T-cell (primary cell): ENCODE measurements at regions not wholly inside any gene's neighbourhood (a gene's known extent, or its start where the extent isn't known, plus 50 kb on each side); places are given as distances from the start of the nearest gene placed in this dataset.

Experiments
- ATAC-seq, 4 experiments: fragments of 200-7000 bp in 3 of 4; fragments of 150-1000 bp in 1 of 4; cut with Tn5 transposase; replicated peaks in 1 of 4; 1 replicate in 3 of 4; 2 replicates in 1 of 4; pipeline ENCODE4 v1.10.0; 2021; ENCODE audit warnings: moderate library complexity in 3 of 4, mild to moderate bottlenecking in 2 of 4, moderate number of reproducible peaks in 1 of 4
- CTCF ChIA-PET, 2 donors: fragments of 300-600 bp; sonication (Branson Sonifier 250); formaldehyde crosslinking; loops; one replicate each; lab custom pipeline; 2022; ENCODE audit warnings: antibody characterized with exemption in 2 of 2; lab: Charles Lee
- POLR2A ChIA-PET, 2 donors: fragments of 300-600 bp; sonication (Branson Sonifier 250); formaldehyde crosslinking; loops; one replicate each; lab custom pipeline; 2022; ENCODE audit warnings: antibody characterized with exemption in 2 of 2; lab: Charles Lee
- DNase-seq, 35 experiments: peaks; one replicate each; pipeline versions ENCODE4 v3.0.0 to v3.0.0-alpha.2; 2013 to 2023
- H3K27ac ChIP-seq: one replicate; pipeline ENCODE4 v1.5.1; 2013; ENCODE audit warnings: low read length
- H3K27me3 ChIP-seq, 2 experiments: replicated peaks in 1 of 2; 1 replicate in 1 of 2; 2 replicates in 1 of 2; pipeline versions ENCODE4 v1.6.1 to v1.7.0; 2013; ENCODE audit warnings: low read length in 1 of 2, mixed read lengths in 1 of 2; ENCODE audit not compliant: control insufficient read depth in 2 of 2, insufficient read depth in 2 of 2; ENCODE audit errors: extremely low read depth in 1 of 2
- H3K36me3 ChIP-seq, 2 donors: 1 replicate in 1 of 2; 2 replicates in 1 of 2; pipeline versions ENCODE4 v1.6.1 to v1.7.0; 2013; ENCODE audit warnings: low read length in 1 of 2; ENCODE audit not compliant: control insufficient read depth in 2 of 2, insufficient read depth in 1 of 2; ENCODE audit errors: extremely low read depth in 1 of 2
- H3K4me1 ChIP-seq, 2 experiments: 1 replicate in 1 of 2; 2 replicates in 1 of 2; pipeline versions ENCODE4 v1.6.1 to v1.7.0; 2013; ENCODE audit warnings: low read length in 2 of 2, mixed read lengths in 1 of 2; ENCODE audit not compliant: insufficient read depth in 2 of 2, control insufficient read depth in 1 of 2; ENCODE audit errors: extremely low read depth in 1 of 2
- H3K4me3 ChIP-seq, 2 donors: 1 replicate in 1 of 2; 2 replicates in 1 of 2; pipeline versions ENCODE4 v1.5.1 to v1.7.0; 2013; ENCODE audit warnings: mild to moderate bottlenecking in 2 of 2, low read length in 1 of 2, moderate library complexity in 1 of 2; ENCODE audit not compliant: control insufficient read depth in 1 of 2; ENCODE audit errors: extremely low read depth in 1 of 2
- H3K9me3 ChIP-seq: 2 replicates; pipeline ENCODE4 v1.7.0; 2013
- H3K27ac Mint-ChIP-seq, 2 donors: one replicate each; pipeline ENCODE4 v1.8.0; 2020 to 2021; ENCODE audit warnings: mild to moderate bottlenecking in 2 of 2, mixed read lengths in 2 of 2
- H3K27me3 Mint-ChIP-seq, 2 donors: one replicate each; pipeline ENCODE4 v1.8.0; 2021 to 2022; ENCODE audit warnings: mixed read lengths in 2 of 2
- H3K36me3 Mint-ChIP-seq: one replicate; pipeline ENCODE4 v1.8.0; 2021; ENCODE audit warnings: mixed read lengths
- H3K4me1 Mint-ChIP-seq, 3 donors: one replicate each; pipeline ENCODE4 v1.8.0; 2020 to 2022; ENCODE audit warnings: mixed read lengths in 3 of 3, mild to moderate bottlenecking in 1 of 3
- H3K4me3 Mint-ChIP-seq, 3 donors: one replicate each; pipeline ENCODE4 v1.8.0; 2020 to 2022; ENCODE audit warnings: mild to moderate bottlenecking in 3 of 3, mixed read lengths in 3 of 3, moderate library complexity in 3 of 3
- H3K9me3 Mint-ChIP-seq, 3 donors: one replicate each; pipeline ENCODE4 v1.8.0; 2020 to 2022; ENCODE audit warnings: mixed read lengths in 3 of 3
- WGBS: methylation state at CpG from one replicate; pipeline ENCODE4 v1.1.5; 2013; ENCODE audit warnings: missing lambda C conversion rate; ENCODE audit not compliant: insufficient coverage; 5-methylcytosine and 5-hydroxymethylcytosine counted together

GRCh38 chr1:209153411-209153810 is 430.1 kb upstream of the CAMK1G start:
- DNase-seq (no peak), ATAC-seq (no peak)
- no peaks in the 10 kb centered on the region for H3K4me1 ChIP-seq
- Mint-ChIP-seq H3K4me1 (no peaks in the 10 kb centered on the region), H3K36me3 (no peaks in the 10 kb centered on the region), H3K27ac (no peak overlapping the region), H3K9me3 (no peaks in the 10 kb centered on the region), H3K4me3 (no peak overlapping the region), H3K27me3 (peaks cover 0 to 8% of the 10 kb centered on the region in 2 donors)
- H3K27me3 ChIP-seq = no peaks in the 10 kb centered on the region
- no peak overlapping the region for H3K4me3 ChIP-seq
- POLR2A ChIA-PET = no interaction called here
- H3K9me3 ChIP-seq = no peaks in the 10 kb centered on the region
- WGBS = no CpG with 5 or more reads among the region's 1 CpG
- no peak overlapping the region for H3K27ac ChIP-seq
- CTCF ChIA-PET = interaction anchor here in 1 of 2 donors (0.6 kb wide), 1 partner anchor 348 kb away, joined by 3 read pairs; no protein-coding TSS in a partner anchor
- H3K36me3 ChIP-seq = no peaks in the 10 kb centered on the region

DNA sequence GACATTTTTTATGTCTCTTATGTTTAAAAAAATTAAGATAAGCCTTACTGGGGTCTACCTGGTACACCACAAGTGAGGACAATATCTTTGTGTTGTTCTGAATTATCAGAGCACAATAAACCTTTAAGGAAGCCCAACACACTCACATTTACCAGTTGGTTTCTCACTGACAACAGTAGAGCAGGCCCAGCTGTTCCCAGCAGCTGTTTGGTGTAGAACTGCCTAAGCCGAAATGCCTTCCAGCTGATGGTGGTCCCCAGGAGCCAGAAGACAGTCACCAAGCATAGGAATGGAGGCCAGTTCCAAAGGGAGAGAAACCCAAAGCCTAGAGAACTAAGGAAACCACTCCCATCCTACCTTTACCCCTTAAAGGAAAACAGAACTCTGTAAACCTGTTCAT is 428.6 kb upstream of the CAMK1G start:
- Mint-ChIP-seq H3K9me3 (no peaks in the 10 kb centered on the region), H3K27me3 (peaks cover 0 to 4% of the 10 kb centered on the region in 2 donors), H3K4me3 (no peak overlapping the region), H3K27ac (no peak overlapping the region), H3K36me3 (no peaks in the 10 kb centered on the region), H3K4me1 (no peaks in the 10 kb centered on the region)
- no peaks in the 10 kb centered on the region for H3K27me3 ChIP-seq
- no peak overlapping the region for H3K27ac ChIP-seq
- H3K36me3 ChIP-seq = no peaks in the 10 kb centered on the region
- ChIA-PET POLR2A (no interaction called here), CTCF (no interaction called here)
- 29% methylated on average over 1 of the region's 1 CpG for WGBS
- H3K9me3 ChIP-seq = no peaks in the 10 kb centered on the region
- ATAC-seq (no peak), DNase-seq (no peak)
- no peak overlapping the region for H3K4me3 ChIP-seq
- H3K4me1 ChIP-seq = no peaks in the 10 kb centered on the region

DNA sequence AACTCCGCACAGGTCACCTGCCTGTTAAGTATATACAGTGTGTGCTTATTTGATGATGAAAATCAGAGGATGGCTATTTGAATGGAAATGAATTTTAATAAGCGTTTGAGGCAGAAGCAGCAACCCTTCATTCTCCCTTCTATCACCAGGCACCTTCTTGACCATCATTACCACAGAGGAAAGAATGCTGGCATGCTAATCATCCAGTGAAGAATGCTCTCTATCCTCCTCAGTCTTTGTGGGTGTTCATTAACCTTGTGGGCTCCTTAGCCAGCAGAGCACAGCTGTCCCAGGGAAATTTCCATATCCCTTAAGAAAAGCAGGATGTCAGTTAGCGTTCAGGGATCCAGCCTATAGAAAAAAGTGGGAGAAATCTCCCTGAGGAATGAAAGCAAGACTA is 428.0 kb upstream of the CAMK1G start:
- no CpG with 5 or more reads among the region's 3 CpGs for WGBS
- no peaks in the 10 kb centered on the region for H3K9me3 ChIP-seq
- CTCF ChIA-PET = no interaction called here
- no peak overlapping the region for H3K27ac ChIP-seq
- Mint-ChIP-seq H3K4me1 (no peaks in the 10 kb centered on the region), H3K9me3 (peaks cover 0 to 3% (median 0%) of the 10 kb centered on the region in 3 donors), H3K36me3 (no peaks in the 10 kb centered on the region), H3K4me3 (no peak overlapping the region), H3K27me3 (peaks cover 0 to 8% of the 10 kb centered on the region in 2 donors), H3K27ac (no peak overlapping the region)
- H3K36me3 ChIP-seq = no peaks in the 10 kb centered on the region
- no peaks in the 10 kb centered on the region for H3K27me3 ChIP-seq
- no peak for DNase-seq
- no peak for ATAC-seq
- H3K4me3 ChIP-seq = no peak overlapping the region
- no peaks in the 10 kb centered on the region for H3K4me1 ChIP-seq
- POLR2A ChIA-PET = no interaction called here

DNA sequence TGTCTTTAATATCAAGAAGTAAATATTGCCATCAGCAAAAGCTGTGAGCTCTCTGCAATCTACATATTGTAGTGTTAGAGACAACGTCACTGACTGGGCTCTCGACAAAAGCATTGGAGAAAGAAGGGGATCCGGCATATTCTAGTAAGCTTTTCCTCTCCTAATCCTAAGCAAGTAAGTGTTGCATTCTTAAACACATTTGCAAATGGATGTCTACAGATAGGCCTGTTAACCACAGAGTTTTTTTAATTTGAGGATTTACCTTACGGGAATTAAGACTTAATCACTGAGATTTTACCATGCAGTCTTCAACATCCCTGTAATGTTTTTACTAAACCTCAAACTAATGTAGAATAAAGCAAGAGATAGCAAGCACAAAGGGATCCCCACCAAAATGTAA is 426.5 kb upstream of the CAMK1G start:
- no CpG with 5 or more reads among the region's 4 CpGs for WGBS
- H3K27ac ChIP-seq = no peak overlapping the region
- H3K27me3 Mint-ChIP-seq = peaks cover 0 to 5% of the 10 kb centered on the region in 2 donors
- no peaks in the 10 kb centered on the region for H3K4me1 ChIP-seq
- no peak overlapping the region for H3K4me3 Mint-ChIP-seq
- no peak overlapping the region for H3K27ac Mint-ChIP-seq
- no peak for ATAC-seq
- ChIA-PET CTCF (no interaction called here), POLR2A (no interaction called here)
- DNase-seq = no peak
- no peaks in the 10 kb centered on the region for H3K9me3 ChIP-seq
- H3K36me3 Mint-ChIP-seq = no peaks in the 10 kb centered on the region
- no peak overlapping the region for H3K4me3 ChIP-seq
- H3K4me1 Mint-ChIP-seq = no peaks in the 10 kb centered on the region
- H3K36me3 ChIP-seq = no peaks in the 10 kb centered on the region
- H3K27me3 ChIP-seq = no peaks in the 10 kb centered on the region
- peaks cover 0 to 5% (median 0%) of the 10 kb centered on the region in 3 donors for H3K9me3 Mint-ChIP-seq

DNA sequence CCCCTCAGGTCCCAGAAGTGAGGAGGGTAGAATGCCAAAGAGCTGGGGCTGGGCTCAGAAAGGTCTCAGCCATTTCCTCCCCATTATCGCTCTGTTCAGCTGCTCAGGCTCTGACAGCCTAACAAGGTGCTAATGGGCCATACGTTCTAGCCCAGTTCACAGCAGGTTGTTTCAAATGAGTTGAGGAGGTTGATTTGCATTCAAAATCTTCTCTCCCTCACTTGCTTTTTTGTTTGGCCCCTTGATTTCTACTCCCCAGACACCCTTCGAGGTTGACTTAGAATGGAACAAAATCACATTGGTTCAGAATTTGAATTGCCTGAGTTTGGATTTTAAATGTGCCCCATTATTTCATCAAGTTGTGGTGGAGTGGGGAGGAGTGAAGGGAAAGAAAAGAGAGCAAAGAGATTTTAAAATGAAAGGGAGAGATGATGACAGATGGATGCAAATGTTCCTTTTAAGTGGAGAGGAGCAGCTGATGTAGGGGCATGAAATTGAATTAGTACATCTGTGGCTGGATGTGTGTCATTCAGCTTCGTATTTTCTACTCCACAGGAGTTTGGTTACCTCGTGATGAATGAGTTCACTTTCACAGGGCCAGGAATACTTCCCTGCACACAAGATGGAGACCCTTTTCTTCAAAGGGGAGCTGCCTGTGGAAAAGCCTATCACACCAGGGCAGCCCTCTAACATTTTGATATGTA is 425.8 kb upstream of the CAMK1G start:
- no peaks in the 10 kb centered on the region for H3K36me3 ChIP-seq
- no peak for ATAC-seq
- no peaks in the 10 kb centered on the region for H3K4me1 ChIP-seq
- no peaks in the 10 kb centered on the region for H3K36me3 Mint-ChIP-seq
- H3K4me3 ChIP-seq = no peak overlapping the region
- no peaks in the 10 kb centered on the region for H3K4me1 Mint-ChIP-seq
- ChIA-PET POLR2A (no interaction called here), CTCF (no interaction called here)
- H3K27ac ChIP-seq = no peak overlapping the region
- H3K4me3 Mint-ChIP-seq = no peak overlapping the region
- no peaks in the 10 kb centered on the region for H3K27me3 ChIP-seq
- no peak for DNase-seq
- no CpG with 5 or more reads among the region's 5 CpGs for WGBS
- no peaks in the 10 kb centered on the region for H3K9me3 ChIP-seq
- H3K27me3 Mint-ChIP-seq = peaks cover 0 to 9% of the 10 kb centered on the region in 2 donors
- H3K27ac Mint-ChIP-seq = no peak overlapping the region
- H3K9me3 Mint-ChIP-seq = peaks cover 0 to 5% (median 0%) of the 10 kb centered on the region in 3 donors

DNA sequence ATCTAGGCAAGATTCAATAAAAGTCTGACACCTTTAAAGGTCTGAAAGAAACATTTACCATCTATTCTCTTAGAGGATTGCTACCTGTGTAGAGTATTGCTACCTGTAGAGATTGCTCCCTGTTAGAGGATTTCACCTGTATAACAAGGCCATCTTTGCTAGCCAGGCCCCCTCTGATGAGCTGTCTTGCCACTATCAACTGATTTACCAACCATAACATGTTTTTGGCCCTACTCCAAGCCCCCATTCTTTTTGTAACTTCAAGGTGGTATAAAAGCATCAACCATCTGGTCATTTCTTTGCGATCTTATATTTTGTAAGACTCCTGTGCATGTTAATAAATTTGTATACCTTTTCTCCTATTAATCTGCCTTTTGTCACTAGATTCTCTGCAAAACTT is 424.7 kb upstream of the CAMK1G start:
- WGBS = no CpG with 5 or more reads among the region's 1 CpG
- no peak overlapping the region for H3K4me3 Mint-ChIP-seq
- Histone ChIP-seq H3K36me3 (no peaks in the 10 kb centered on the region), H3K27me3 (no peaks in the 10 kb centered on the region), H3K4me3 (no peak overlapping the region), H3K27ac (no peak overlapping the region), H3K4me1 (no peaks in the 10 kb centered on the region), H3K9me3 (no peaks in the 10 kb centered on the region)
- H3K36me3 Mint-ChIP-seq = no peaks in the 10 kb centered on the region
- H3K27ac Mint-ChIP-seq = no peak overlapping the region
- peaks cover 0 to 5% (median 0%) of the 10 kb centered on the region in 3 donors for H3K9me3 Mint-ChIP-seq
- ATAC-seq (no peak), DNase-seq (no peak)
- no peaks in the 10 kb centered on the region for H3K4me1 Mint-ChIP-seq
- peaks cover 0 to 10% of the 10 kb centered on the region in 2 donors for H3K27me3 Mint-ChIP-seq
- ChIA-PET POLR2A (no interaction called here), CTCF (no interaction called here)
